Tibial artery (tissue), 4 donors: ENCODE measurements at regions not wholly inside any gene's neighbourhood (a gene's known extent, or its start where the extent isn't known, plus 50 kb on each side); places are given as distances from the start of the nearest gene placed in this dataset.

Experiments used
- DNase-seq, 2 donors: peaks; one replicate each; pipeline ENCODE4 v3.0.0-alpha.2; 2019
- H3K27ac ChIP-seq, 2 donors: fragments of 200-600 bp; sonication (generic) in 1 of 2; 1 replicate in 1 of 2; 2 replicates in 1 of 2; pipeline ENCODE4 v1.5.1; 2018 to 2019; ENCODE audit warnings: mild to moderate bottlenecking in 1 of 2
- H3K27me3 ChIP-seq, 2 donors: fragments of 200-600 bp; sonication (generic) in 1 of 2; one replicate each; pipeline versions ENCODE4 v1.5.1 to v1.6.0; 2016 to 2019
- H3K36me3 ChIP-seq, 3 donors: fragments of 200-600 bp; sonication (generic) in 2 of 3; one replicate each; pipeline ENCODE4 v1.5.1; 2016 to 2019; ENCODE audit warnings: mild to moderate bottlenecking in 2 of 3
- H3K4me1 ChIP-seq, 4 donors: fragments of 200-600 bp; sonication (generic) in 2 of 4; 1 replicate in 3 of 4; 2 replicates in 1 of 4; pipeline ENCODE4 v1.5.1; 2016 to 2019
- H3K4me3 ChIP-seq, 2 donors: fragments of 200-600 bp; sonication (generic) in 1 of 2; 1 replicate in 1 of 2; 2 replicates in 1 of 2; pipeline ENCODE4 v1.5.1; 2018 to 2019; ENCODE audit warnings: mild to moderate bottlenecking in 2 of 2
- H3K9me3 ChIP-seq, 3 donors: fragments of 200-600 bp; sonication (generic) in 1 of 3; one replicate each; pipeline ENCODE4 v1.5.1; 2016 to 2019
- intact Hi-C: fragments of 100-400 bp; cut with DNase I; formaldehyde crosslinking; loops from one replicate; pipeline ENCODE4 v1.15.0; 2023; ENCODE audit warnings: low total_unique reads
- TF ChIP-seq, protein P1 (sequence below), 2 experiments: fragments of 200-600 bp in 1 of 2; fragments of 450-650 bp in 1 of 2; IDR thresholded peaks; one replicate each; pipeline ENCODE4 v1.5.1; 2017 to 2019; ENCODE audit warnings: antibody characterized with exemption in 2 of 2, mild to moderate bottlenecking in 1 of 2, moderate library complexity in 1 of 2

DNA sequence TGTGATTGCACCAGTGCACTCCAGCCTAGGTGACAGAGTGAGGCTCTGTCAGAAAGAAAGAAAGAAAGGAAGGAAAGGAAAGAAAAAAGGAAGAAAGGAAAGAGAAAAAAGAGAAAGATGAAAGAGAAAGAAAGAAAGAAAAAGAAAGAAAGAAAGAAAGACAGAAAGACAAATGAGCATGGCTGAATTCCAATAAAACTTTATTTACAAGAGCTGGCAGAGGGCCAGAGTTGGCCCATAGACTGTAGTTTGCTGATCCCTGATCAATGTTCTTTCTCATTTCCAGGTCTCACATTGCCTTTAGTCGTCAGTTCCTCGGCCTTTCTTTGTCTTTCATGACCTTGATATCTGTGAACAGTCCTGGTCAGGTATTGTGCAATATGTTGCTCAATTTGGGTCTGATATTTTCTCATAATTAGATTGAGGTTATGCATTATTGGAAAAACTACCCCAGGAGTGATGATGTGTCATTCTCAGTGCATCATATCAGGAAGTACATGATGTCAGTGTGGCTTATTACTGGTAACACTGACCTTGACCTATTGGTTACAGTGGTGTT lies 68.5 kb upstream of the MED9 start:
- Histone ChIP-seq H3K9me3 (no peaks in the 10 kb centered on the region), H3K4me3 (no peak overlapping the region), H3K36me3 (no peaks in the 10 kb centered on the region), H3K27ac (no peak overlapping the region), H3K27me3 (peaks cover 0 to 57% of the 10 kb centered on the region in 2 donors), H3K4me1 (no peaks in the 10 kb centered on the region)
- TF ChIP-seq, protein P1, sequence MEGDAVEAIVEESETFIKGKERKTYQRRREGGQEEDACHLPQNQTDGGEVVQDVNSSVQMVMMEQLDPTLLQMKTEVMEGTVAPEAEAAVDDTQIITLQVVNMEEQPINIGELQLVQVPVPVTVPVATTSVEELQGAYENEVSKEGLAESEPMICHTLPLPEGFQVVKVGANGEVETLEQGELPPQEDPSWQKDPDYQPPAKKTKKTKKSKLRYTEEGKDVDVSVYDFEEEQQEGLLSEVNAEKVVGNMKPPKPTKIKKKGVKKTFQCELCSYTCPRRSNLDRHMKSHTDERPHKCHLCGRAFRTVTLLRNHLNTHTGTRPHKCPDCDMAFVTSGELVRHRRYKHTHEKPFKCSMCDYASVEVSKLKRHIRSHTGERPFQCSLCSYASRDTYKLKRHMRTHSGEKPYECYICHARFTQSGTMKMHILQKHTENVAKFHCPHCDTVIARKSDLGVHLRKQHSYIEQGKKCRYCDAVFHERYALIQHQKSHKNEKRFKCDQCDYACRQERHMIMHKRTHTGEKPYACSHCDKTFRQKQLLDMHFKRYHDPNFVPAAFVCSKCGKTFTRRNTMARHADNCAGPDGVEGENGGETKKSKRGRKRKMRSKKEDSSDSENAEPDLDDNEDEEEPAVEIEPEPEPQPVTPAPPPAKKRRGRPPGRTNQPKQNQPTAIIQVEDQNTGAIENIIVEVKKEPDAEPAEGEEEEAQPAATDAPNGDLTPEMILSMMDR (IDR thresholded peaks at IDR 0.05) = no peak
- no peak for DNase-seq
- intact Hi-C loops = no loop called here

DNA sequence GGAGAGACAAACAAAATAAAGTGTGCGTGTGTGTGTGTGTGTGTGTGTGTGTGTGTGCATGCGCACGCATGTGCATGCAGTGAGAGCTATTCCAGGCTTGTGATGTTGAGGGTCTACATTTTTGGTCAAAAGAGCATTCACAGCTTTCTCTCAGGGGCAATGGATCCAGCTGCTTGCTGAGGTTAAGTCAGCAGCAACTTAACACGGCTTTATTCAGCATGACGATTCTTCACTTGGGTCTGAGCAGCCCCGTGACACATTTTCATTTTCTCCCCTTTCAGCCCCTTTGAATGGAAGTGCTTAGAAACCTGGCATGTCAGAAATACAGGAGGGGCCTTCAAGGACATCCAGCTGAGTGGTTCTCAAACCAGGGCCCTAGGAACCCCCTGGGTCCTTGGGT lies 66.4 kb upstream of the MED9 start:
- H3K4me3 ChIP-seq = no peak overlapping the region
- no peak for DNase-seq
- intact Hi-C loops = no loop called here
- H3K27me3 ChIP-seq = peaks cover 0 to 59% of the 10 kb centered on the region in 2 donors
- TF ChIP-seq, protein P1 (IDR thresholded peaks at IDR 0.05) = no peak
- H3K9me3 ChIP-seq = no peaks in the 10 kb centered on the region
- no peaks in the 10 kb centered on the region for H3K36me3 ChIP-seq
- H3K4me1 ChIP-seq = peaks cover 0 to 12% (median 8%) of the 10 kb centered on the region in 4 donors
- H3K27ac ChIP-seq = no peak overlapping the region

DNA sequence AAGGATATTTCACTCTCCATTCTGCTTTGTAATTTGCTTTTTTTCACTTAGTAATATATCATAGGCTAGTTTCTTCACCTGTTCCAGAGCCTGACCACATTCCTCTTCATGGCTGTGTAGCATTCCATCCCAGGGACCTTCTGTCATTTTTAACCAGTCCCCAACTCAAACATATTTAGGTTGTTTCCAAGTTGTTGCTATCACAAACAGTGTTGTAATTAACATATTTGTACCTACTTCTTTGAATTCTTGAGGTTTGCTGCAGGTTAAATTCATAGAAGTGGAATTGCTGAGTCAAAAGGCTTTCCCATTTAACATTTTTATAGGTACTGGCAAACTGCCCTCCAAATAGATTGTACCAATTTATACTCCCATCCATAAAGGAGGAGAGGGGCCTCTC lies 65.1 kb upstream of the MED9 start:
- TF ChIP-seq, protein P1 (IDR thresholded peaks at IDR 0.05) = no peak
- Histone ChIP-seq H3K4me1 (peaks cover 0 to 19% (median 11%) of the 10 kb centered on the region in 4 donors), H3K9me3 (no peaks in the 10 kb centered on the region), H3K27ac (no peak overlapping the region), H3K36me3 (no peaks in the 10 kb centered on the region), H3K27me3 (peaks cover 0 to 54% of the 10 kb centered on the region in 2 donors), H3K4me3 (no peak overlapping the region)
- intact Hi-C loops = no loop called here
- no peak for DNase-seq

DNA sequence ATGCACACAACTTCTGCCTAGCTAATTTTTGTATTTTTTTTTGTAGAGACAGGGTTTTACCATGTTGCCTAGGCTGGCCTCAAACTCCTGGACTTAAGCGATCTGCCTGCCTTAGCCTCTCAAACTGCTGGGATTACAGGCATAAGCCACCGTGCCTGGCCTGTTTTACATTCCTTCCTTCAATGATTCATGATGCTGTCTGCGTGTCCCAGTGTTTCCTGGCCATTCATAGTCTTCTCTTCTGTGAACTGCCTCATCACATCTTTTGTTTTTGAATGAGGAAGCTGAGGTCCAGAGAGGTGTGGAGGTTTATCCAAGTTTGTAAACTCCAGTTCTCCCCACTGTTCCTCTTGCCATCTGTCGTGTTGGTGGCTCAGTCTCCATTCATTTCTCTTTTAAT lies 64.5 kb upstream of the MED9 start:
- Histone ChIP-seq H3K4me3 (no peak overlapping the region), H3K9me3 (no peaks in the 10 kb centered on the region), H3K36me3 (no peaks in the 10 kb centered on the region), H3K27ac (no peak overlapping the region), H3K27me3 (peaks cover 0 to 49% of the 10 kb centered on the region in 2 donors), H3K4me1 (peaks cover 0 to 21% (median 11%) of the 10 kb centered on the region in 4 donors)
- TF ChIP-seq, protein P1 (IDR thresholded peaks at IDR 0.05) = no peak
- intact Hi-C loops = no loop called here
- DNase-seq = no peak

DNA sequence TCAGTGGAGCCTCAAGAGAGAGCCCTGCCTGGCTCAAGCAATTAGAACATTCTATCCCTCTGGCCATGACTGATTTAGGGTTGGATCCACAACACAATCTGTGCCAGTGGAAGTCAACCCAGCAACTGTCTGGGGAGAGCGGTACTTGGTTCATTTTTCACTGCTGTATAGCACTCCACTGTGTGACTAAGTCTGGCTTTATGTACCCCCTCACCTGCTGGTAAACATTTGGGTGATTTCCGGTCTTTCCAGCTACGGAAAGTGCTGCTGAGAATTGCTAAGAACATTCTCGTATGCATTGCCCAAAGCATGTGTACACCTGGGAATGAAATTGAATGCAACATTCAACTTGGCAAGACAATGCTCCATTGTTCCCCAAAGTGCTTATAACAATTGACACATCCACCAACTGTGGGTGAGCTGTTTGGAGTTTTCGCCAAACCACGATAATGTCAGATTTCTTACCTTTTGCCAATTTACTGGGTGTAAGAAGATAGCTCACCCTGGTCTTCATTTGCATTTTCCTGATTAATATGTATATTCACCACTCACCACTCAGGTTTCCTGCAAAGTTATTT lies 63.5 kb upstream of the MED9 start:
- TF ChIP-seq, protein P1 (IDR thresholded peaks at IDR 0.05) = no peak

More for the DNA sequence above, 63.5 kb upstream of the MED9 start:
- intact Hi-C loops = no loop called here
- H3K9me3 ChIP-seq = no peaks in the 10 kb centered on the region
- no peak for DNase-seq
- peaks cover 0 to 47% of the 10 kb centered on the region in 2 donors for H3K27me3 ChIP-seq
- no peak overlapping the region for H3K27ac ChIP-seq
- H3K36me3 ChIP-seq = no peaks in the 10 kb centered on the region
- H3K4me3 ChIP-seq = no peak overlapping the region
- peaks cover 0 to 21% (median 11%) of the 10 kb centered on the region in 4 donors for H3K4me1 ChIP-seq
